ENCODE measurements at regions not wholly inside any gene's neighbourhood (a gene's known extent, or its start where the extent isn't known, plus 50 kb on each side); places are given as distances from the start of the nearest gene placed in this dataset.

DNA sequence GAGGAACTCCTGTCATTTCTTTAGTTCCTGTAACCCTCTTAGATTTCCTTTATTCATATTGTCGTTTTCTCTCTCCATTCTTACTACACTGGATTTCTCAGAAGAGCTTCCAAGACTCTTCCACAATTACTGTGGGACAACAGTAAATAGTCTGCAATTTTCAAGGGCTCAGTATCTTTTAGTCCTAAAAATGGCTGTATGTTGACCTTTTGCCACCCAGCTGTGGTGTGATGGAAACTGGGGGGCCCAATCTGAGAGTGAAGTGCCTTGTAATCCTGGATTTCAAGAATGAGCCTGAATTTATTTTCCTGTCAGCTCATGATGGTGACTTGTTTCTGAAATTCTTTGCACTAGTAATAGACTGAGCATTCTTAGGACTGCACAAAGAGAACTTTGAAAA, 277.6 kb upstream of the RASGRP1 start:
- TF ChIP-seq EGR1 (IDR thresholded peaks at IDR 0.05; ENCODE audit: borderline replicate concordance, low read depth, low read length) (no peak), POU5F1 (IDR thresholded peaks at IDR 0.05; ENCODE audit: low read depth, low read length) (no peak), EZH2 (IDR thresholded peaks at IDR 0.05; ENCODE audit: low read depth, low read length, severe bottlenecking) (no peak), EP300 (IDR thresholded peaks at IDR 0.05; ENCODE audit: borderline replicate concordance in 1 of 2, low read depth in 2 of 2, low read length in 2 of 2) (no peak), GABPA (IDR thresholded peaks at IDR 0.05; ENCODE audit: borderline replicate concordance, insufficient read depth, low read length) (no peak), TBP (IDR thresholded peaks at IDR 0.05; ENCODE audit: low read depth, low read length) (no peak), NANOG (IDR thresholded peaks at IDR 0.05; ENCODE audit: insufficient read depth, low read depth, low read length, poor library complexity, severe bottlenecking) (no peak), CREB1 (IDR thresholded peaks at IDR 0.05) (no peak), POLR2A (IDR thresholded peaks at IDR 0.05; ENCODE audit: control extremely low read depth in 1 of 2, low read depth in 2 of 2, low read length in 2 of 2) (no peak), JUND (IDR thresholded peaks at IDR 0.05; ENCODE audit: low read length) (no peak), CHD1 (IDR thresholded peaks at IDR 0.05; ENCODE audit: low read depth, low read length) (no peak), POLR2AphosphoS5 (IDR thresholded peaks at IDR 0.05; ENCODE audit: low read depth, low read length) (no peak)
- TF ChIP-seq, protein P1, sequence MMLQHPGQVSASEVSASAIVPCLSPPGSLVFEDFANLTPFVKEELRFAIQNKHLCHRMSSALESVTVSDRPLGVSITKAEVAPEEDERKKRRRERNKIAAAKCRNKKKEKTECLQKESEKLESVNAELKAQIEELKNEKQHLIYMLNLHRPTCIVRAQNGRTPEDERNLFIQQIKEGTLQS (IDR thresholded peaks at IDR 0.05; ENCODE audit: insufficient read depth, low read depth, low read length), result no peak
- TF ChIP-seq, protein P2, sequence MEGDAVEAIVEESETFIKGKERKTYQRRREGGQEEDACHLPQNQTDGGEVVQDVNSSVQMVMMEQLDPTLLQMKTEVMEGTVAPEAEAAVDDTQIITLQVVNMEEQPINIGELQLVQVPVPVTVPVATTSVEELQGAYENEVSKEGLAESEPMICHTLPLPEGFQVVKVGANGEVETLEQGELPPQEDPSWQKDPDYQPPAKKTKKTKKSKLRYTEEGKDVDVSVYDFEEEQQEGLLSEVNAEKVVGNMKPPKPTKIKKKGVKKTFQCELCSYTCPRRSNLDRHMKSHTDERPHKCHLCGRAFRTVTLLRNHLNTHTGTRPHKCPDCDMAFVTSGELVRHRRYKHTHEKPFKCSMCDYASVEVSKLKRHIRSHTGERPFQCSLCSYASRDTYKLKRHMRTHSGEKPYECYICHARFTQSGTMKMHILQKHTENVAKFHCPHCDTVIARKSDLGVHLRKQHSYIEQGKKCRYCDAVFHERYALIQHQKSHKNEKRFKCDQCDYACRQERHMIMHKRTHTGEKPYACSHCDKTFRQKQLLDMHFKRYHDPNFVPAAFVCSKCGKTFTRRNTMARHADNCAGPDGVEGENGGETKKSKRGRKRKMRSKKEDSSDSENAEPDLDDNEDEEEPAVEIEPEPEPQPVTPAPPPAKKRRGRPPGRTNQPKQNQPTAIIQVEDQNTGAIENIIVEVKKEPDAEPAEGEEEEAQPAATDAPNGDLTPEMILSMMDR (IDR thresholded peaks at IDR 0.05; ENCODE audit: control extremely low read depth in 1 of 3, insufficient read depth in 1 of 3, low read depth in 1 of 3, low read length in 3 of 3), result no peak
